K562 (cell line): ENCODE measurements at regions not wholly inside any gene's neighbourhood (a gene's known extent, or its start where the extent isn't known, plus 50 kb on each side); places are given as distances from the start of the nearest gene placed in this dataset.

Experiments used
- ATAC-seq: fragments of 200-7000 bp; cut with Tn5 transposase; 3 replicates; pipeline ENCODE4 v1.9.1; 2020; ENCODE audit warnings: moderate library complexity
- BruUV-seq: library from RNA; stranded (reverse); fragments of 400-500 nt; replicated peaks from 2 replicates; lab custom pipeline; 2021; lab: Mats Ljungman, UMichigan
- CTCF ChIA-PET: fragments of 300-600 bp; formaldehyde crosslinking; extraction: SDS; loops from one replicate; lab custom pipeline; 2021; ENCODE audit warnings: low intra/inter-chr PET ratio; lab: Yijun Ruan, JAX
- POLR2A ChIA-PET: fragments of 300-600, 350-650 bp; sonication (Branson Sonifier 250); formaldehyde crosslinking; extraction: SDS; loops from one replicate; lab custom pipeline; 2021; ENCODE audit warnings: antibody characterized with exemption, inconsistent platforms; lab: Yijun Ruan, JAX
- DNase-seq, 4 experiments: peaks; one replicate each; pipeline versions ENCODE4 v3.0.0 to v3.0.0-alpha.2; 2011 to 2018; ENCODE audit warnings: low spot score in 3 of 4, mixed read lengths in 3 of 4; ENCODE audit errors: extremely low read depth in 1 of 4
- FAIRE-seq: peaks from 2 replicates; lab custom pipeline; 2011; peaks lifted over from hg19 to GRCh38; lab: Jason Lieb, UNC
- H2AFZ ChIP-seq: 2 replicates; pipeline ENCODE4 v1.6.0; 2011; ENCODE audit warnings: low read depth, low read length, control low read depth, inconsistent platforms
- H3K27ac ChIP-seq: fragments of 200-600 bp; 3 replicates; pipeline ENCODE4 v1.8.0; 2011; ENCODE audit warnings: low read depth, mild to moderate bottlenecking, control low read depth, inconsistent platforms, low read length, moderate library complexity, mixed read lengths; ENCODE audit errors: extremely low read depth
- H3K27me3 ChIP-seq, 2 experiments: fragments of 300-600 bp in 1 of 2; 2 replicates in 1 of 2; 3 replicates in 1 of 2; pipeline versions ENCODE4 v1.6.0 to v1.8.0; 2011; ENCODE audit warnings: inconsistent platforms in 2 of 2, low read length in 2 of 2, mild to moderate bottlenecking in 1 of 2, mixed read lengths in 1 of 2, moderate library complexity in 1 of 2; ENCODE audit not compliant: control insufficient read depth in 2 of 2, insufficient read depth in 2 of 2
- H3K36me3 ChIP-seq: fragments of 300-600 bp; 3 replicates; pipeline ENCODE4 v1.8.0; 2011; ENCODE audit warnings: mild to moderate bottlenecking, low read length, inconsistent platforms; ENCODE audit not compliant: control insufficient read depth, insufficient read depth
- H3K4me1 ChIP-seq, 2 experiments: fragments of 200-600 bp in 1 of 2; replicated peaks in 1 of 2; 2 replicates in 1 of 2; 3 replicates in 1 of 2; pipeline versions ENCODE4 v1.5.1 to v1.8.0; 2011; ENCODE audit warnings: inconsistent platforms in 2 of 2, low read length in 2 of 2, mild to moderate bottlenecking in 1 of 2, mixed read lengths in 1 of 2, moderate library complexity in 1 of 2; ENCODE audit not compliant: control insufficient read depth in 2 of 2, insufficient read depth in 2 of 2
- H3K4me2 ChIP-seq: 2 replicates; pipeline ENCODE4 v1.6.1; 2011; ENCODE audit warnings: low read length, control low read depth, inconsistent platforms, mixed read lengths; ENCODE audit not compliant: insufficient read depth
- H3K4me3 ChIP-seq: fragments of 200-600 bp; sonication (generic), shearing (Covaris generic); 2 replicates; pipeline ENCODE4 v1.5.1; 2016; ENCODE audit warnings: control low read depth, inconsistent platforms
- H3K79me2 ChIP-seq: fragments of 200-600 bp; 3 replicates; pipeline ENCODE4 v1.8.0; 2011; ENCODE audit warnings: low read length, inconsistent platforms; ENCODE audit not compliant: control insufficient read depth, insufficient read depth
- H3K9ac ChIP-seq, 2 experiments: 2 replicates each; pipeline versions ENCODE4 v1.6.0 to v1.6.1; 2011; ENCODE audit warnings: low read depth in 2 of 2, low read length in 2 of 2, control low read depth in 1 of 2, inconsistent platforms in 1 of 2, mild to moderate bottlenecking in 1 of 2, mixed read lengths in 1 of 2; ENCODE audit not compliant: insufficient read depth in 1 of 2
- H3K9me1 ChIP-seq: one replicate; pipeline ENCODE4 v1.6.0; 2011; ENCODE audit warnings: inconsistent platforms, mild to moderate bottlenecking, low read length, moderate library complexity; ENCODE audit not compliant: control insufficient read depth, insufficient read depth
- H3K9me3 ChIP-seq: replicated peaks from 2 replicates; pipeline ENCODE4 v1.5.1; 2011; ENCODE audit warnings: low read depth, low read length, inconsistent platforms; ENCODE audit not compliant: control insufficient read depth, insufficient read depth
- H4K20me1 ChIP-seq: replicated peaks from 2 replicates; pipeline ENCODE4 v1.6.1; 2011; ENCODE audit warnings: low read length, inconsistent platforms, mixed read lengths; ENCODE audit not compliant: control insufficient read depth, insufficient read depth
- CEBPZ ChIP-seq: fragments of 150-350 bp; IDR thresholded peaks from 2 replicates; pipeline ENCODE4 v1.6.1; 2014; ENCODE audit warnings: low read depth, mild to moderate bottlenecking, low read length, borderline replicate concordance
- DMBX1 ChIP-seq: fragments of 250-450 bp; sonication (Bioruptor Pico); IDR thresholded peaks from 2 replicates; pipeline ENCODE4 v1.8.0; 2022; ENCODE audit warnings: inconsistent platforms, mild to moderate bottlenecking, moderate library complexity, borderline replicate concordance
- FOXO4 ChIP-seq: fragments of 450-650 bp; formaldehyde crosslinking; IDR thresholded peaks from 2 replicates; pipeline ENCODE4 v1.4.0; 2020; ENCODE audit warnings: mild to moderate bottlenecking, moderate library complexity
- MEF2A ChIP-seq: IDR thresholded peaks from 2 replicates; pipeline ENCODE4 v1.6.1; 2011; ENCODE audit warnings: low read depth, mild to moderate bottlenecking, low read length, moderate library complexity; ENCODE audit not compliant: control insufficient read depth
- NKRF ChIP-seq: fragments of 450-650 bp; IDR thresholded peaks from 2 replicates; pipeline ENCODE4 v1.6.1; 2016; ENCODE audit warnings: borderline replicate concordance
- NR3C1 ChIP-seq: sonication (generic); formaldehyde crosslinking; IDR thresholded peaks from 2 replicates; pipeline ENCODE4 v1.8.1; 2022; ENCODE audit warnings: missing genetic modification reagents
- TSHZ1 ChIP-seq: fragments of 250-450 bp; sonication (Bioruptor Pico); IDR thresholded peaks from 2 replicates; pipeline ENCODE4 v1.4.0; 2020; ENCODE audit warnings: mild to moderate bottlenecking, moderate library complexity
- ZNF277 ChIP-seq: fragments of 250-450 bp; sonication (Bioruptor Pico); IDR thresholded peaks from 2 replicates; pipeline ENCODE4 v1.8.0; 2022; ENCODE audit warnings: inconsistent platforms, mild to moderate bottlenecking, moderate library complexity, borderline replicate concordance
- WGBS: fragments of 100-300 bp; shearing (Covaris generic); methylation state at CpG from one replicate; pipeline ENCODE4 v1.1.6; 2016; ENCODE audit warnings: low coverage, mixed read lengths; ENCODE audit not compliant: insufficient coverage; ENCODE audit errors: missing lambda C conversion rate; 5-methylcytosine and 5-hydroxymethylcytosine counted together
- in situ Hi-C: fragments of 300-500 bp; cut with MboI; formaldehyde crosslinking; loops from 4 replicates; pipeline ENCODE4 v1.15.0; 2018; ENCODE audit warnings: inconsistent platforms, mixed read lengths
- intact Hi-C: fragments of 100-400 bp; cut with micrococcal nuclease; formaldehyde crosslinking; loops from 2 replicates; pipeline ENCODE4 v1.14.2; 2022

- TF ChIP-seq NKRF (no peak), FOXO4 (CRISPR knock-in tag) (no peak), ZNF277 (CRISPR knock-in tag) (no peak), NR3C1 (CRISPR knock-in tag) (no peak)
These were observed 386.9 kb upstream of the MAOA start (continued) for GRCh38 chrX:43269201-43269600.

GRCh38 chrX:43277879-43278278, 378.2 kb upstream of the MAOA start:
- FAIRE-seq (no peak), ATAC-seq (no peak), DNase-seq (no peak)
- no peak overlapping the region for H3K4me2 ChIP-seq
- 23% methylated on average over 2 of the region's 8 CpGs for WGBS
- no peaks in the 10 kb centered on the region for H4K20me1 ChIP-seq
- ChIA-PET CTCF (no interaction called here), POLR2A (no interaction called here)
- H3K9me1 ChIP-seq = no peaks in the 10 kb centered on the region
- in situ Hi-C loops = no loop called here
- H3K4me3 ChIP-seq = no peak overlapping the region
- H3K9ac ChIP-seq = no peak overlapping the region
- intact Hi-C loops = no loop called here
- no peaks in the 10 kb centered on the region for H3K27me3 ChIP-seq
- no TSS peak for BruUV-seq
- H3K79me2 ChIP-seq = peaks cover 6% of the 10 kb centered on the region; the same call in 1 of the 3 replicates
- peaks cover 0 to 5% of the 10 kb centered on the region in 2 experiments; a peak in 1 of 5 replicates for H3K4me1 ChIP-seq
- no peaks in the 10 kb centered on the region; the same call in 1 of the 2 replicates for H3K9me3 ChIP-seq
- H2AFZ ChIP-seq = no peak overlapping the region
- no peak overlapping the region for H3K27ac ChIP-seq
- H3K36me3 ChIP-seq = no peaks in the 10 kb centered on the region
- TF ChIP-seq CEBPZ = no peak
- TF ChIP-seq DMBX1 (CRISPR knock-in tag) = no peak
- no peak for TF ChIP-seq TSHZ1
- TF ChIP-seq MEF2A = no peak
